Glutamatergic neuron (in vitro differentiated cells): ENCODE measurements at regions not wholly inside any gene's neighbourhood (a gene's known extent, or its start where the extent isn't known, plus 50 kb on each side); places are given as distances from the start of the nearest gene placed in this dataset. TPM values are rescaled to one million over a fixed set of nuclear protein-coding genes. Genes with fewer than 3 reads are reported as not detected.

ENCODE experiments used
- DNase-seq: peaks from one replicate; pipeline ENCODE4 v3.0.0; 2022
- H3K27ac Mint-ChIP-seq: one replicate; pipeline ENCODE4 v1.8.0; 2020; ENCODE audit warnings: mild to moderate bottlenecking, mixed read lengths, inconsistent platforms; ENCODE audit not compliant: unreplicated experiment
- H3K27me3 Mint-ChIP-seq: one replicate; pipeline ENCODE4 v1.8.0; 2020; ENCODE audit warnings: mild to moderate bottlenecking, moderate library complexity, mixed read lengths, inconsistent platforms; ENCODE audit not compliant: unreplicated experiment
- H3K36me3 Mint-ChIP-seq: one replicate; pipeline ENCODE4 v1.8.0; 2020; ENCODE audit warnings: mild to moderate bottlenecking, mixed read lengths, inconsistent platforms; ENCODE audit not compliant: unreplicated experiment
- H3K4me1 Mint-ChIP-seq: one replicate; pipeline ENCODE4 v1.8.0; 2020; ENCODE audit warnings: mild to moderate bottlenecking, low read depth, mixed read lengths, inconsistent platforms; ENCODE audit not compliant: unreplicated experiment
- H3K4me3 Mint-ChIP-seq: one replicate; pipeline ENCODE4 v1.8.0; 2020; ENCODE audit warnings: mild to moderate bottlenecking, mixed read lengths, inconsistent platforms; ENCODE audit not compliant: unreplicated experiment
- H3K9me3 Mint-ChIP-seq: one replicate; pipeline ENCODE4 v1.8.0; 2020; ENCODE audit warnings: mild to moderate bottlenecking, moderate library complexity, mixed read lengths, inconsistent platforms; ENCODE audit not compliant: unreplicated experiment
- CTCF ChIP-seq: fragments of 200-600 bp; sonication (generic); IDR thresholded peaks from one replicate; pipeline ENCODE4 v1.5.0; 2021; ENCODE audit not compliant: partially characterized antibody, unreplicated experiment
- microRNA-seq: library from miRNA; unstranded; fragments of <30 nt; microRNA quantifications from one replicate; pipeline ENCODE4, GENCODE V29; 2020; ENCODE audit not compliant: unreplicated experiment

DNA sequence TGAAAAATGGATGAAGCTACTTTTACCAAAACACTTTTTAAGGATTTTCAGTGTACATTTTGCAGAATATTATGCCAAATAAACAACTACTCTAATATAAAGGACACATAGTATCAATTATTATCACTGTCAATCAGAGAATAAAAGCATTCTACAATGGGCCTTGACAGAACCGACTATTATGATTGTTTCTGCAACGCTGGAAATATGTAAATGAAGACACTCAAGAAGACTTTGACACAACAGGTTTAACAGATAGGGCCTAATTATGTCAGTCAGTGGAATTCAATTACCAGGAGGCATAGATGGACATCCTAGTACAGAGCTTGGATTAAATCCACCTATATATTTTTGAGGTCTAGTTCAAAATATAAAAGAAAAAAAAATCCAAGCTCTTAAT, 58.7 kb upstream of the SOX5 start:
- Mint-ChIP-seq H3K4me1 (no peaks in the 10 kb centered on the region), H3K27ac (no peak overlapping the region), H3K27me3 (no peaks in the 10 kb centered on the region), H3K36me3 (no peaks in the 10 kb centered on the region), H3K9me3 (no peaks in the 10 kb centered on the region), H3K4me3 (no peak overlapping the region)
- TF ChIP-seq CTCF, result no peak
- DNase-seq, result no peak

Small RNA genes lying in the stretch of these regions (microRNA-seq; reads per million reads assigned to microRNA genes)
- gene MIR920, result not detected
